Mesendoderm (in vitro differentiated cells): ENCODE measurements at regions not wholly inside any gene's neighbourhood (a gene's known extent, or its start where the extent isn't known, plus 50 kb on each side); places are given as distances from the start of the nearest gene placed in this dataset.

Experiments used
- DNase-seq: peaks from one replicate; pipeline ENCODE4 v3.0.0; 2013
- H2AK5ac ChIP-seq: 2 replicates; pipeline ENCODE4 v1.6.1; 2013; ENCODE audit warnings: low read length, inconsistent platforms
- H2BK120ac ChIP-seq: 2 replicates; pipeline ENCODE4 v1.6.1; 2013; ENCODE audit warnings: low read depth, mild to moderate bottlenecking, low read length, moderate library complexity, mixed read lengths
- H2BK15ac ChIP-seq: replicated peaks from 2 replicates; pipeline ENCODE4 v1.6.1; 2013; ENCODE audit warnings: low read depth, mild to moderate bottlenecking, moderate library complexity
- H2BK5ac ChIP-seq: 2 replicates; pipeline ENCODE4 v1.6.1; 2013; ENCODE audit warnings: low read length, inconsistent platforms
- H3K18ac ChIP-seq: 2 replicates; pipeline ENCODE4 v1.6.1; 2013; ENCODE audit warnings: mild to moderate bottlenecking, low read length, mixed read lengths
- H3K23ac ChIP-seq: one replicate; pipeline ENCODE4 v1.6.1; 2013; ENCODE audit warnings: low read length
- H3K27ac ChIP-seq: 2 replicates; pipeline ENCODE4 v1.5.1; 2013; ENCODE audit warnings: low read depth, mild to moderate bottlenecking, inconsistent platforms, low read length, moderate library complexity
- H3K27me3 ChIP-seq: 2 replicates; pipeline ENCODE4 v1.6.1; 2013; ENCODE audit warnings: low read length, control low read depth, mild to moderate bottlenecking, inconsistent platforms; ENCODE audit not compliant: insufficient read depth, poor library complexity
- H3K36me3 ChIP-seq: 2 replicates; pipeline ENCODE4 v1.6.1; 2013; ENCODE audit warnings: low read length, inconsistent platforms; ENCODE audit not compliant: control insufficient read depth, insufficient read depth
- H3K4ac ChIP-seq: one replicate; pipeline ENCODE4 v1.6.1; 2013; ENCODE audit warnings: low read depth, mild to moderate bottlenecking, low read length, moderate library complexity
- H3K4me1 ChIP-seq: 2 replicates; pipeline ENCODE4 v1.6.1; 2013; ENCODE audit warnings: low read depth, low read length, inconsistent platforms; ENCODE audit not compliant: control insufficient read depth
- H3K4me2 ChIP-seq: 2 replicates; pipeline ENCODE4 v1.6.1; 2013; ENCODE audit warnings: low read length
- H3K4me3 ChIP-seq: 2 replicates; pipeline ENCODE4 v1.5.1; 2013; ENCODE audit warnings: mild to moderate bottlenecking, low read length
- H3K56ac ChIP-seq: one replicate; pipeline ENCODE4 v1.6.1; 2013; ENCODE audit warnings: low read length
- H3K79me1 ChIP-seq: 2 replicates; pipeline ENCODE4 v1.6.1; 2013; ENCODE audit warnings: low read length, inconsistent platforms
- H3K79me2 ChIP-seq: 2 replicates; pipeline ENCODE4 v1.6.1; 2013; ENCODE audit warnings: mild to moderate bottlenecking, low read length; ENCODE audit not compliant: control insufficient read depth, insufficient read depth
- H3K9ac ChIP-seq: 2 replicates; pipeline ENCODE4 v1.6.1; 2013; ENCODE audit warnings: low read length, inconsistent platforms
- H4K5ac ChIP-seq: one replicate; pipeline ENCODE4 v1.6.1; 2013; ENCODE audit warnings: low read length
- H4K8ac ChIP-seq: one replicate; pipeline ENCODE4 v1.6.1; 2013; ENCODE audit warnings: low read depth, mild to moderate bottlenecking, control low read depth, low read length, moderate library complexity
- WGBS: extraction: QIAGEN DNeasy Blood & Tissue Kit; methylation state at CpG from one replicate; pipeline ENCODE4 v1.1.7; 2013; ENCODE audit warnings: low lambda C conversion rate, missing lambda C conversion rate; ENCODE audit not compliant: insufficient coverage; ENCODE audit errors: extremely low coverage; 5-methylcytosine and 5-hydroxymethylcytosine counted together

- Histone ChIP-seq H2AK5ac (no peak overlapping the region), H3K36me3 (no peaks in the 10 kb centered on the region), H4K5ac (no peak overlapping the region), H3K27ac (peak overlapping the region; percentile 31), H3K79me2 (no peaks in the 10 kb centered on the region), H3K27me3 (no peaks in the 10 kb centered on the region), H3K18ac (no peak overlapping the region), H3K23ac (no peak overlapping the region), H3K4me2 (no peak overlapping the region), H2BK5ac (peak overlapping the region; percentile 39), H3K4me1 (no peaks in the 10 kb centered on the region), H3K4me3 (no peak overlapping the region), H2BK15ac (no peak overlapping the region), H3K79me1 (no peaks in the 10 kb centered on the region), H3K56ac (peak overlapping the region; percentile 3), H2BK120ac (no peak overlapping the region), H3K9ac (no peak overlapping the region), H4K8ac (no peak overlapping the region), H3K4ac (no peak overlapping the region)
- no CpG with 5 or more reads among the region's 5 CpGs for WGBS
- DNase-seq, result peak; percentile 31
Observed at GRCh38 chr4:136650541-136651277, 881.6 kb downstream of the PCDH18 start.

GRCh38 chr4:136644279-136644678 lies 888.0 kb downstream of the PCDH18 start:
- H3K9ac ChIP-seq, result no peak overlapping the region
- DNase-seq, result peak; percentile 85
- H3K4ac ChIP-seq, result no peak overlapping the region
- no peak overlapping the region for H3K18ac ChIP-seq
- H3K79me2 ChIP-seq, result no peaks in the 10 kb centered on the region
- H3K27ac ChIP-seq, result no peak overlapping the region
- no peak overlapping the region for H3K56ac ChIP-seq
- no peak overlapping the region for H2AK5ac ChIP-seq
- no peaks in the 10 kb centered on the region for H3K79me1 ChIP-seq
- no peak overlapping the region for H2BK5ac ChIP-seq
- H3K4me2 ChIP-seq, result no peak overlapping the region
- H2BK15ac ChIP-seq, result no peak overlapping the region
- H3K27me3 ChIP-seq, result no peaks in the 10 kb centered on the region
- no peak overlapping the region for H4K5ac ChIP-seq
- H3K4me3 ChIP-seq, result no peak overlapping the region
- H2BK120ac ChIP-seq, result no peak overlapping the region
- H4K8ac ChIP-seq, result no peak overlapping the region
- H3K23ac ChIP-seq, result no peak overlapping the region
- H3K36me3 ChIP-seq, result no peaks in the 10 kb centered on the region
- H3K4me1 ChIP-seq, result no peaks in the 10 kb centered on the region

- DNase-seq, result no peak
- H3K4me3 ChIP-seq, result no peak overlapping the region
- no peak overlapping the region for H3K23ac ChIP-seq
- H3K4me1 ChIP-seq, result no peaks in the 10 kb centered on the region
- H3K27me3 ChIP-seq, result no peaks in the 10 kb centered on the region
- H4K8ac ChIP-seq, result peak overlapping the region; percentile 13
- no peak overlapping the region for H2BK15ac ChIP-seq
- H3K79me1 ChIP-seq, result no peaks in the 10 kb centered on the region
- no peaks in the 10 kb centered on the region for H3K36me3 ChIP-seq
- no peak overlapping the region for H3K9ac ChIP-seq
- H3K18ac ChIP-seq, result no peak overlapping the region
- WGBS, result no CpG with 5 or more reads among the region's 2 CpGs
- no peaks in the 10 kb centered on the region for H3K79me2 ChIP-seq
- no peak overlapping the region for H3K27ac ChIP-seq
- no peak overlapping the region for H2AK5ac ChIP-seq
- peak overlapping the region; percentile 70 for H3K4ac ChIP-seq
- no peak overlapping the region for H3K4me2 ChIP-seq
- peak overlapping the region; percentile 81 for H2BK5ac ChIP-seq
- H3K56ac ChIP-seq, result no peak overlapping the region
- no peak overlapping the region for H2BK120ac ChIP-seq
- H4K5ac ChIP-seq, result peak overlapping the region; percentile 7
Observed at GRCh38 chr4:136643416-136643815, 888.9 kb downstream of the PCDH18 start.

- H3K9ac ChIP-seq, result no peak overlapping the region
- H3K56ac ChIP-seq, result peak overlapping the region; percentile 56
- H2BK15ac ChIP-seq, result no peak overlapping the region
- no peak overlapping the region for H3K4me3 ChIP-seq
- H3K23ac ChIP-seq, result no peak overlapping the region
- H3K79me2 ChIP-seq, result no peaks in the 10 kb centered on the region
- peak overlapping the region; percentile 98 for H2BK120ac ChIP-seq
- H2AK5ac ChIP-seq, result no peak overlapping the region
- no peak overlapping the region for H4K5ac ChIP-seq
- H3K27me3 ChIP-seq, result no peaks in the 10 kb centered on the region
- WGBS, result no CpG with 5 or more reads among the region's 9 CpGs
- no peaks in the 10 kb centered on the region for H3K4me1 ChIP-seq
- H3K36me3 ChIP-seq, result no peaks in the 10 kb centered on the region
- peak overlapping the region; percentile 17 for H2BK5ac ChIP-seq
- no peak overlapping the region for H3K4me2 ChIP-seq
- H3K18ac ChIP-seq, result peak overlapping the region; percentile 0
- H3K27ac ChIP-seq, result no peak overlapping the region
- no peak overlapping the region for H3K4ac ChIP-seq
- no peaks in the 10 kb centered on the region for H3K79me1 ChIP-seq
- no peak overlapping the region for H4K8ac ChIP-seq
- peak; percentile 70 for DNase-seq
Observed at GRCh38 chr4:136637071-136637777, 895.1 kb downstream of the PCDH18 start.

GRCh38 chr4:136636155-136636554 lies 896.1 kb downstream of the PCDH18 start:
- peak overlapping the region; percentile 64 for H2BK5ac ChIP-seq

More at GRCh38 chr4:136636155-136636554, 896.1 kb downstream of the PCDH18 start:
- Histone ChIP-seq H3K79me2 (no peaks in the 10 kb centered on the region), H3K9ac (no peak overlapping the region), H3K4me3 (no peak overlapping the region), H3K4me2 (no peak overlapping the region), H2BK15ac (no peak overlapping the region), H2AK5ac (no peak overlapping the region), H3K79me1 (no peaks in the 10 kb centered on the region), H3K4ac (no peak overlapping the region), H3K56ac (peak overlapping the region; percentile 51), H3K23ac (no peak overlapping the region), H4K5ac (no peak overlapping the region), H3K4me1 (no peaks in the 10 kb centered on the region), H3K36me3 (no peaks in the 10 kb centered on the region), H3K27me3 (no peaks in the 10 kb centered on the region), H4K8ac (no peak overlapping the region), H3K27ac (no peak overlapping the region), H3K18ac (no peak overlapping the region), H2BK120ac (peak overlapping the region; percentile 98)
- WGBS, result no CpG with 5 or more reads among the region's 10 CpGs
- no peak for DNase-seq
